OCI-LY1 (cell line): ENCODE measurements at regions not wholly inside any gene's neighbourhood (a gene's known extent, or its start where the extent isn't known, plus 50 kb on each side); places are given as distances from the start of the nearest gene placed in this dataset.

Experiments used
- CTCF ChIP-seq: fragments of 200-600 bp; sonication (generic), shearing (Covaris generic); IDR thresholded peaks from 2 replicates; pipeline ENCODE4 v1.5.1; 2017; ENCODE audit warnings: mild to moderate bottlenecking, antibody characterized with exemption, low read length, moderate library complexity, mixed read lengths
- EZH2 ChIP-seq: fragments of 200-600 bp; sonication (generic), shearing (Covaris generic); IDR thresholded peaks from 2 replicates; pipeline ENCODE4 v1.8.0; 2017; ENCODE audit warnings: borderline replicate concordance, mixed run types, mild to moderate bottlenecking, antibody characterized with exemption, low read length, moderate library complexity, mixed read lengths

GRCh38 chr5:13606051-13606450, 338.4 kb downstream of the DNAH5 start:
- no peak for TF ChIP-seq CTCF
- TF ChIP-seq EZH2, result no peak
